ENCODE measurements at regions not wholly inside any gene's neighbourhood (a gene's known extent, or its start where the extent isn't known, plus 50 kb on each side); places are given as distances from the start of the nearest gene placed in this dataset.

- no peak overlapping the region for H3K4me3 ChIP-seq
- H3K36me3 ChIP-seq, result no peaks in the 10 kb centered on the region
- TF ChIP-seq POLR2A (IDR thresholded peaks at IDR 0.05), result no peak
- TF ChIP-seq CTCF (IDR thresholded peaks at IDR 0.05), result no peak
- DNase-seq, result peak in 1 of 3 donors; percentile 27
- peaks cover 0 to 9% (median 0%) of the 10 kb centered on the region in 4 donors for H3K4me1 ChIP-seq
- no peaks in the 10 kb centered on the region for H3K9me3 ChIP-seq
- no peak overlapping the region for H3K27ac ChIP-seq
- H3K27me3 ChIP-seq, result peaks cover 0 to 22% of the 10 kb centered on the region in 2 donors
These were observed 68.7 kb upstream of the UNC5A start for GRCh38 chr5:176741561-176742211.

DNA sequence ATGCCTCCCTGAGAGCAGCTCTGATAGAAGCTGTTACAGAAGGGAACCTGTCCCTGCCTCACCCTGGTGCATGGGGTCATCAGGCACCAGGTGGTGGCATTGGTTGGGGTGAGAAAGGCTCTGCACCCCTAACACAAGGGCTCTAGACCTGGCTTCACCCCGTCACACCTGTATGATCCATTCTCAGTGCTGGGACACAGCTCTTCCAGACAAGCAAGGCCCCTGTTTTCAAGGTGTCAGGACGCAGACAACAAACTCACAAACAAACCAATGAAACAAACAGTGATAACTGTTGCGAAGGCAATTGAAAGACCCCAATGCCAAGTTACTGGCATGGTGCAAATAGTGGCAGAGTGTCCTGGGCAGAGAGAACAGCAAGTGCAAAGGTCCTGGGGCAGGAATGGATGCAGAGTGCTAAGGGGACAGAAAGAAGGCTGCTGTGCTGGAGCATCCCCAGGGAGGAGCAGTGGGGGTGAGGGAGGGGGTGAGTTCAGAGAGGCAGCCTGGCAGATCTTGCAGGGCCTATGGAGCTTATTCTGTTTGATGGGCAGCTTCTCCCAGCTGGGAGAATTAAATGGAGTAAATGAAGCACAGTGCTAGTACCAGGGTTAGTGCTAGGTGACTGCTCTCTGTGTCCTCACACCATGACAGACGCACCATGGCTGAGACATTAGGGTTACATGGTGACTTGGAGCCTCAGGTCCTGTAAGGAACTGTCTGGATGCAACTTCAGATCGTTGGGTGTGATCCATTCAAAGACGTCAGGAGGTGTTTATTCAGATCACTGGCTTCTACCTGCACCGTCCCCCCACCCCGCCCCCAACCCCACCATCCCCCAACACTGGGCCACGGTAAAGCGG is 67.9 kb upstream of the UNC5A start:
- Histone ChIP-seq H3K4me3 (no peak overlapping the region), H3K27ac (no peak overlapping the region), H3K27me3 (peaks cover 0 to 22% of the 10 kb centered on the region in 2 donors), H3K4me1 (peaks cover 0 to 9% (median 0%) of the 10 kb centered on the region in 4 donors), H3K36me3 (no peaks in the 10 kb centered on the region), H3K9me3 (no peaks in the 10 kb centered on the region)
- no peak for TF ChIP-seq POLR2A (IDR thresholded peaks at IDR 0.05)
- TF ChIP-seq CTCF (IDR thresholded peaks at IDR 0.05), result no peak
- DNase-seq, result peak in 1 of 3 donors; percentile 11

GRCh38 chr5:176743136-176743861 is 67.1 kb upstream of the UNC5A start:
- H3K4me1 ChIP-seq, result peaks cover 0 to 9% (median 0%) of the 10 kb centered on the region in 4 donors
- no peaks in the 10 kb centered on the region for H3K9me3 ChIP-seq
- peaks cover 0 to 22% of the 10 kb centered on the region in 2 donors for H3K27me3 ChIP-seq
- H3K36me3 ChIP-seq, result no peaks in the 10 kb centered on the region
- H3K27ac ChIP-seq, result no peak overlapping the region
- TF ChIP-seq POLR2A (IDR thresholded peaks at IDR 0.05) (no peak), CTCF (IDR thresholded peaks at IDR 0.05) (no peak)
- DNase-seq, result peak in 1 of 3 donors; percentile 38
- H3K4me3 ChIP-seq, result no peak overlapping the region

GRCh38 chr5:176743868-176744583 is 66.3 kb upstream of the UNC5A start:
- TF ChIP-seq CTCF (IDR thresholded peaks at IDR 0.05) (no peak), POLR2A (IDR thresholded peaks at IDR 0.05) (no peak)
- H3K9me3 ChIP-seq, result no peaks in the 10 kb centered on the region
- peak in 2 of 3 donors; percentile 23 to 42 for DNase-seq
- no peak overlapping the region for H3K4me3 ChIP-seq
- peaks cover 0 to 9% (median 0%) of the 10 kb centered on the region in 4 donors for H3K4me1 ChIP-seq
- peaks cover 0 to 22% of the 10 kb centered on the region in 2 donors for H3K27me3 ChIP-seq
- H3K36me3 ChIP-seq, result no peaks in the 10 kb centered on the region
- H3K27ac ChIP-seq, result no peak overlapping the region

DNA sequence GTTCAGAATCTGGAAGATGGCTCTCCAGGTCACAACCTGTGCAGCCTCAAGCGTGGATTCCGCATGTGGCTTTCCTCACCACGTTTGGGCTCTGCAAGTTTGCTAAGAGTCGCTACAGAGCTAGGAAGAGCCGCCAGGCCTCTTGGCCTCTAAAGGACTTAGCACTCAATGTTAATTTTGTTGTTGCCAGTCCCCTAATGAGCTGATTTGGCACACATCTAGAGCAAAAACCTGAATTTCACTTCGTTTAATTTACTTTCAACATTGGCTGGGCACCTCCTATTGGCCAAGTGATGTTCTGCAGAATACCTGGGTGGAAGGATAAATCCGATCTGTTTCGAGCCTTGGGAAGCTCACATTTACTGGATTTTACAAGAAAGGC is 65.8 kb upstream of the UNC5A start:
- peak in 2 of 6 experiments; percentile 17 to 23 for TF ChIP-seq CTCF (IDR thresholded peaks at IDR 0.05)
- no peak for TF ChIP-seq POLR2A (IDR thresholded peaks at IDR 0.05)
- DNase-seq, result peak in 1 of 3 donors; percentile 36
- H3K27me3 ChIP-seq, result peaks cover 0 to 22% of the 10 kb centered on the region in 2 donors

More for the DNA sequence above, 65.8 kb upstream of the UNC5A start:
- Histone ChIP-seq H3K9me3 (no peaks in the 10 kb centered on the region), H3K27ac (no peak overlapping the region), H3K4me1 (peaks cover 0 to 9% (median 0%) of the 10 kb centered on the region in 4 donors), H3K36me3 (no peaks in the 10 kb centered on the region), H3K4me3 (no peak overlapping the region)

Measured in Peyer's patch (tissue), 4 donors.